Left lobe of liver (tissue), 2 donors: ENCODE measurements at regions not wholly inside any gene's neighbourhood (a gene's known extent, or its start where the extent isn't known, plus 50 kb on each side); places are given as distances from the start of the nearest gene placed in this dataset.
A peak's percentile ranks its signal among the peaks of the same experiment; 100 is the strongest.

Source experiments
- ATAC-seq: fragments of 200-7000 bp; cut with Tn5 transposase; one replicate; pipeline ENCODE4 v1.9.1; 2020; ENCODE audit warnings: mild to moderate bottlenecking, moderate library complexity
- DNase-seq: peaks from one replicate; pipeline ENCODE4 v3.0.0-alpha.2; 2020; ENCODE audit warnings: low spot score
- donor health status: DM: no; HTN: no; CAD: no; lungs with moderate emphysema.
- donor health status: DM: no; HTN: yes; CAD: no.

- ATAC-seq = no peak
- DNase-seq = no peak
These were observed 55.4 kb downstream of the XCL1 start for GRCh38 chr1:168631671-168632400.

- ATAC-seq (no peak), DNase-seq (no peak)
These were observed 58.6 kb downstream of the XCL1 start for GRCh38 chr1:168634951-168635532.

- DNase-seq (no peak), ATAC-seq (peak; percentile 92)
These were observed 59.8 kb downstream of the XCL1 start for GRCh38 chr1:168636200-168636599.

GRCh38 chr1:168636642-168637111 is 60.3 kb downstream of the XCL1 start:
- peak; percentile 86 for ATAC-seq
- DNase-seq = peak; percentile 51

GRCh38 chr1:168637350-168637991 is 61.1 kb downstream of the XCL1 start:
- ATAC-seq (peak; percentile 73), DNase-seq (no peak)

GRCh38 chr1:168638884-168639283 is 62.5 kb downstream of the XCL1 start:
- no peak for DNase-seq
- ATAC-seq = no peak

- DNase-seq (no peak), ATAC-seq (no peak)
These were observed 63.8 kb downstream of the XCL1 start for GRCh38 chr1:168640182-168640581.

GRCh38 chr1:168640836-168641235 is 64.4 kb downstream of the XCL1 start:
- DNase-seq (no peak), ATAC-seq (no peak)

GRCh38 chr1:168643152-168643551 is 66.7 kb downstream of the XCL1 start:
- DNase-seq (no peak), ATAC-seq (no peak)
